ENCODE measurements at regions not wholly inside any gene's neighbourhood (a gene's known extent, or its start where the extent isn't known, plus 50 kb on each side); places are given as distances from the start of the nearest gene placed in this dataset.

DNA sequence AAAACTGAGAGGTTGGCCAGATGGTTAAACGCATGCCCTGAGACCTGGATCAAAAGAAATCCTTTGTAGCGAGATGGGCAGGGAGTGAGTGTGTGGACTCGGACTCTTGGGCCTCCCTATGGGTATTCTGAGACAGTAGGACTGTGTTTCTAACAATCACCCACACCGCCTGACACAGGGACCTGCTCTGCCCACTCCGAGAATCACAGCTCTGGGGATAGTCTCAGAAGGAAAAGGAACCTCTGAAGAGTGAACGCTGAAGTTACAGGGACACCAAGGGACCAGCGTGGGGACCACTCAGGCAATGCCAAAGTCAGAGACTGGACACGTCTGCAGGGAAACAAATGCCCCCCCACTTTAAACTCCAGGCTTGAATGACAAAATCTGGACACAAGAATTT lies 242.1 kb upstream of the TCERG1L start:
- H4K20me1 ChIP-seq (ENCODE audit: control insufficient read depth, insufficient read depth) = no peaks in the 10 kb centered on the region
- H3K79me2 ChIP-seq (ENCODE audit: control insufficient read depth, insufficient read depth, low read length) = no peaks in the 10 kb centered on the region
- POLR2A ChIA-PET = no interaction called here
- H3K4me2 ChIP-seq (ENCODE audit: control insufficient read depth, insufficient read depth) = no peak overlapping the region
- in situ Hi-C loops (cut with MboI) (no loop called here), intact Hi-C loops (cut with micrococcal nuclease; ENCODE audit: unreplicated experiment) (no loop called here)
- no peaks in the 10 kb centered on the region for H3K9me3 ChIP-seq (replicated peaks; ENCODE audit: control insufficient read depth, insufficient read depth, low read length)
- 16% methylated on average over 8 of the region's 8 CpGs for WGBS (ENCODE audit: insufficient coverage, insufficient replicate concordance, low lambda C conversion rate, missing lambda C conversion rate)
- SMC1A ChIA-PET (ENCODE audit: uncharacterized antibody, unreplicated experiment) = no interaction called here
- H3K27me3 ChIP-seq (replicated peaks in 1 of 2; ENCODE audit: control insufficient read depth in 2 of 2, insufficient read depth in 2 of 2, low read length in 1 of 2) = no peaks in the 10 kb centered on the region
- DNase-seq (ENCODE audit: low read depth, low spot score) = no peak
- no peaks in the 10 kb centered on the region for H3K4me1 ChIP-seq (ENCODE audit: control insufficient read depth, insufficient read depth, low read length)
- no peak overlapping the region for H2AFZ ChIP-seq (ENCODE audit: control insufficient read depth, low read depth, low read length)
- H3K36me3 ChIP-seq (ENCODE audit: control insufficient read depth in 2 of 2, insufficient read depth in 2 of 2, low read length in 1 of 2) = no peaks in the 10 kb centered on the region
- RAD21 ChIA-PET (ENCODE audit: unreplicated experiment) = no interaction called here
- H3K27ac ChIP-seq (ENCODE audit: control insufficient read depth, insufficient read depth) = no peak overlapping the region
- FAIRE-seq = no peak
- no peak for ATAC-seq
- CTCF ChIA-PET = no interaction called here
- no peak for TF ChIP-seq RELA (IDR thresholded peaks at IDR 0.05; ENCODE audit: borderline replicate concordance, partially characterized antibody)
- TF ChIP-seq EZH2 (IDR thresholded peaks at IDR 0.05; ENCODE audit: borderline replicate concordance, control insufficient read depth, low read depth, low read length) = no peak
- TF ChIP-seq YY1 (IDR thresholded peaks at IDR 0.05; ENCODE audit: low read depth, low read length) = no peak
- TF ChIP-seq KDM1A (IDR thresholded peaks at IDR 0.05; ENCODE audit: borderline replicate concordance) = no peak
- TF ChIP-seq E4F1 (IDR thresholded peaks at IDR 0.05; ENCODE audit: borderline replicate concordance, partially characterized antibody) = no peak
- TF ChIP-seq HCFC1 (IDR thresholded peaks at IDR 0.05; ENCODE audit: low read length) = no peak
- TF ChIP-seq, protein P1, sequence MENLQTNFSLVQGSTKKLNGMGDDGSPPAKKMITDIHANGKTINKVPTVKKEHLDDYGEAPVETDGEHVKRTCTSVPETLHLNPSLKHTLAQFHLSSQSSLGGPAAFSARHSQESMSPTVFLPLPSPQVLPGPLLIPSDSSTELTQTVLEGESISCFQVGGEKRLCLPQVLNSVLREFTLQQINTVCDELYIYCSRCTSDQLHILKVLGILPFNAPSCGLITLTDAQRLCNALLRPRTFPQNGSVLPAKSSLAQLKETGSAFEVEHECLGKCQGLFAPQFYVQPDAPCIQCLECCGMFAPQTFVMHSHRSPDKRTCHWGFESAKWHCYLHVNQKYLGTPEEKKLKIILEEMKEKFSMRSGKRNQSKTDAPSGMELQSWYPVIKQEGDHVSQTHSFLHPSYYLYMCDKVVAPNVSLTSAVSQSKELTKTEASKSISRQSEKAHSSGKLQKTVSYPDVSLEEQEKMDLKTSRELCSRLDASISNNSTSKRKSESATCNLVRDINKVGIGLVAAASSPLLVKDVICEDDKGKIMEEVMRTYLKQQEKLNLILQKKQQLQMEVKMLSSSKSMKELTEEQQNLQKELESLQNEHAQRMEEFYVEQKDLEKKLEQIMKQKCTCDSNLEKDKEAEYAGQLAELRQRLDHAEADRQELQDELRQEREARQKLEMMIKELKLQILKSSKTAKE (IDR thresholded peaks at IDR 0.05; ENCODE audit: low read depth, poor library complexity, severe bottlenecking) = no peak
- TF ChIP-seq RCOR1 (conservative IDR thresholded peaks at IDR 0.05; ENCODE audit: low read depth, low read length) = no peak
- BruUV-seq (replicated peaks) = no TSS peak
- H3K9ac ChIP-seq (ENCODE audit: control insufficient read depth, insufficient read depth, low read length) = no peak overlapping the region
- H3K4me3 ChIP-seq = no peak overlapping the region
